Fibroblast of villous mesenchyme (primary cell): ENCODE measurements at regions not wholly inside any gene's neighbourhood (a gene's known extent, or its start where the extent isn't known, plus 50 kb on each side); places are given as distances from the start of the nearest gene placed in this dataset.

ENCODE experiments used
- DNase-seq: peaks from one replicate; pipeline ENCODE4 v3.0.0-alpha.2; 2010; ENCODE audit warnings: low read depth
- H3K4me3 ChIP-seq: 2 replicates; pipeline ENCODE4 v1.5.1; 2011; ENCODE audit warnings: low read depth, mild to moderate bottlenecking, low read length
- TF ChIP-seq, protein P1 (sequence below): IDR thresholded peaks from 2 replicates; pipeline ENCODE4 v1.5.1; 2012; ENCODE audit warnings: low read depth, mild to moderate bottlenecking, low read length; ENCODE audit not compliant: insufficient read depth

DNA sequence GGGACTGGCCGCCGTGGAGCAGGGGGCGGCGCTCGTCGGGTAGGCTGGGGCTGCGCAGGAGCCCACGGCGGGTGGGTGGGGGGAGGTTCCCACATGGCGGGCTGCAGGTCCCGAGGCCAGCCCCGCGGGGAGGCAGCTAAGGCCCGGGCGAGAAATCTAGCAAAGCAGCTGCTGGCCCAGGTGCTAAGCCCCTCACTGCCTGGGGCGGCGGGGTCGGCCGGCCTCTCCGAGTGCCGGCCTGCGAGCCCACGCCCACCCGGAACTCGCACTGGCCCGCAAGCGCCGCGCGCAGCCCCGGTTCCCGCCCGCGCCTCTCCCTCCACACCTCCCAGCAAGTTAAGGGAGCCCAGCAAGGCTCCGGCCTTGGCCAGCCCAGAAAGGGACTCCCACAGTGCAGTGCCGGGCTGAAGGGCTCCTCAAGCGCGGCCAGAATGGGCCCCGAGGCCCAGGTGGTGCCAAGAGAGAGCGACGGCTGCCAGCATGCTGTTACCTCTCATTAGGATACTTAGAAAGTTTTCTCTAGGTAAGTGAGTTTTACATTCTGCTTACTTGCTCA lies 1463.5 kb upstream of the MIR17HG start:
- TF ChIP-seq, protein P1, sequence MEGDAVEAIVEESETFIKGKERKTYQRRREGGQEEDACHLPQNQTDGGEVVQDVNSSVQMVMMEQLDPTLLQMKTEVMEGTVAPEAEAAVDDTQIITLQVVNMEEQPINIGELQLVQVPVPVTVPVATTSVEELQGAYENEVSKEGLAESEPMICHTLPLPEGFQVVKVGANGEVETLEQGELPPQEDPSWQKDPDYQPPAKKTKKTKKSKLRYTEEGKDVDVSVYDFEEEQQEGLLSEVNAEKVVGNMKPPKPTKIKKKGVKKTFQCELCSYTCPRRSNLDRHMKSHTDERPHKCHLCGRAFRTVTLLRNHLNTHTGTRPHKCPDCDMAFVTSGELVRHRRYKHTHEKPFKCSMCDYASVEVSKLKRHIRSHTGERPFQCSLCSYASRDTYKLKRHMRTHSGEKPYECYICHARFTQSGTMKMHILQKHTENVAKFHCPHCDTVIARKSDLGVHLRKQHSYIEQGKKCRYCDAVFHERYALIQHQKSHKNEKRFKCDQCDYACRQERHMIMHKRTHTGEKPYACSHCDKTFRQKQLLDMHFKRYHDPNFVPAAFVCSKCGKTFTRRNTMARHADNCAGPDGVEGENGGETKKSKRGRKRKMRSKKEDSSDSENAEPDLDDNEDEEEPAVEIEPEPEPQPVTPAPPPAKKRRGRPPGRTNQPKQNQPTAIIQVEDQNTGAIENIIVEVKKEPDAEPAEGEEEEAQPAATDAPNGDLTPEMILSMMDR: no peak
- DNase-seq: no peak

DNA sequence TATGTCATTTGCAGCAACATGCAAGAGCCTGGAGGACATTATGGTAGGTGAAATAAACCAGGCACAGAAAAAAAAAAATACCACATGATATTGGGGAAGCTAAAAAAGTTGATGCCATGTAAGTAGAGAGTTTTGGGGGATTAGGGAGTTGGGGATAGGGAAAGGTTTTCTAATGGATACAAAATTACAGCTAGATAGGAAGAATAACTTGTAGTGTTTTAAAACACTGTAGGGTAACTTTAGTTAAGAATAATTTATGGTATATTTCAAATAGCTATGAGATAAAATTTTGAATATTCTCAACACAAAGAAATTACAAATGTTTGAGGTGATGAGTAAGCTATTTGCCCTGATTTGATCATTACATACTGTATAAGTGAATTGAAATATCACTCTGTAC lies 1456.7 kb upstream of the MIR17HG start:
- no peak overlapping the region for H3K4me3 ChIP-seq
- TF ChIP-seq, protein P1: no peak
- no peak for DNase-seq

More for the DNA sequence above, 1463.5 kb upstream of the MIR17HG start:
- no peak overlapping the region for H3K4me3 ChIP-seq

DNA sequence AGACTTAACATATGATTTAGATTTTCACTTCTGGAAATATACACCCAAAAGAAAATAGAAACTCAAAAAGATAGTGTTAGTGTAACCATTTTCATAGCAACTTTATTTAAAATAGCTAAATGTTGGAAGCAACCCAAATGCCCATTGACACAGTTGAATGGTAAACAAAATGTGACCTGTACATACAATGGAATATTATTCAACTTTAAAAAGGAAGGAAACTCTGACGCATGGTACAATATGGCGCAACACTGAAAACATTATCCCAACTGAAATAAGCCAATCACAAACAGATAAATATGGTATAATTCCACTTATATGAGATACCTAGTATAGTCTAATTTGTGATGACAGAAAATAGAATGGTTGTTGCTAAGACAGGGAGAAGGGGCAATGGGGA lies 1456.1 kb upstream of the MIR17HG start:
- TF ChIP-seq, protein P1: no peak
- H3K4me3 ChIP-seq: no peak overlapping the region
- no peak for DNase-seq

DNA sequence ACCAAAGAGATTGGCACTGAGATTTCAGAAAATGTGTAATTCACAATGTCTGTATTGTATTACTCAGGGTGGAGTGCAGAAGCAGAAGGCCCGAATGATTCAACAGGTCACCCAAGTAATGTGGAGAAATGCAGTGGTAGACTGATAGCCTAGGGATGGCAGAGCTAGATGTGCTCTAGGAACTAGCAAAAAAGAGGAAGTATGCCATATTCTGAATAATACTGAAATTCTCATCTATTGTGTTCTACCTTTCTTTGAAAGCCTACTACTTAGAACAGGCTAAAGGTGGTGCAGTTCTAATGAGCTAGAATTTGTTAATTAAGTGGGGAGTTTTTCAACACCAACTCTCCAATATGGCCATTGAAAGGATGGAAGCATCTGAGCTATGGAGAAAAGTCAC lies 1449.8 kb upstream of the MIR17HG start:
- H3K4me3 ChIP-seq: no peak overlapping the region
- TF ChIP-seq, protein P1: no peak
- no peak for DNase-seq

DNA sequence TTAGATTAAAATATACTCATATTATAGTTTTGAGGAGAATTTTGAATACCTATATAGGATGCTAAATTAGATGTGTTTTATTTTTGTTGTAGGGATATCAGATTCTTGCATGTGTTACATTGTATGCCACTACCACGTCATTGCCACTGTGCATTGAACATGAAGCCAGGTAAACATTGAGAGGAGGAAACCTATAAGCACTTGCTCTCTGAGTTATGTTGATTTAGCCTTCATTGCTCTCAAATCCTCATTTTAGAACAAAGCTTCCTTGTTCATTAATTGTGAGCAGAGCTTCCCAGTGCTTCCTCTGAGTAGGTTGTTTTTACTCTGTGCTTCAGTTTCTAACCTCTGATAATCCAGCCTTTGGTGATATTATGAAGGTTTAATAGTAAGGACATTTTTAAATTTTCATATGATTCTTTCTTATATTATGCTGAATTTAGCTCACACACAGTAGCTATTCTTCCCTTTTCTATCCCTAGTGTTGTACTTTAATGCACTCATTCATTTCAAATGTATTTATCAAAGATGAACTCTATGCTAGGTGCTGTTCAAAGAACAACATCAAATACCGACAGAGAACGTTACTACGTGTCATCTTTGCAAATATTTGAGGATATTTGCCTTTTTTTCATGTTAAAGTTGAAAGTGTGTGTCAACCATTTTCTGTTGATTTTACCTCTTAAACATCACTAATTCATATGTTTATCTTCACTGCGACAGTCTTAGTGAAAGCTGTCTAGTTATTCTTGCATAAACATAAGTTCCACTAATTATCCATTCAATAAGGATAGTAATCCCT lies 1448.0 kb upstream of the MIR17HG start:
- no peak for DNase-seq
- H3K4me3 ChIP-seq: no peak overlapping the region
- TF ChIP-seq, protein P1: no peak

DNA sequence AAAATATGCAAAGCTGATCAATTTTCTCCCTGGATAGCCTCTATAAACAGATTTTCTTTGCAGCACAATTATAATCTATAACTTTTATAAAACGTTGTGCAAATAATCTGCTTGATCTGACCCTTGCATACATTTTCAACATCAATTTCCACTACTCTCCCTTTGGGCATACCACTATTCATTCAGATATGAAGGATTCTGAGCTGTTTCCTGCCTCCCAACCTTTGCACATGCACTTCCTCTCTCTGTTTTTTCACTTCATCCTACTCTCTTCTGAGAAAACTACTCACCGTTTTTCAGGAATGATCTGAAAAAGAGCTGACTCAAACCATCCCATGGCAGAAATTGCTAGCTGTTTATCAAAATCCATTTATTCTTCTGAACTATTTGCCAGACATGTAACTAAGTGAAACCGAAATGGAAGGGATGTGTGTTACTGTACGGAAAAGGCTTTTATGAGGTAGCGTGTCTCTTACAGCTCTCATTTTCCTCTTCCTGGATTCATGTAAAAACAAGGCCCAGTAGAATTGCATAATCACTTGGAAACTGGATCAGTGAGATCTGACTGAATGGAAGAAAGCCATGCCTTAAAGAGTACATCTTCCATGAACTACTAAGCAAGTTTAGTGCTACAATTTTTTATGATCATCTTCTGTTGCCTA lies 1447.3 kb upstream of the MIR17HG start:
- TF ChIP-seq, protein P1: no peak
- DNase-seq: no peak
- H3K4me3 ChIP-seq: no peak overlapping the region
